Ishikawa (cell line): ENCODE measurements at regions not wholly inside any gene's neighbourhood (a gene's known extent, or its start where the extent isn't known, plus 50 kb on each side); places are given as distances from the start of the nearest gene placed in this dataset.

ENCODE experiments used
- CEBPB ChIP-seq: IDR thresholded peaks from 2 replicates; pipeline ENCODE4 v1.6.1; 2012
- CREB1 ChIP-seq: IDR thresholded peaks from 2 replicates; pipeline ENCODE4 v1.6.1; 2012; ENCODE audit warnings: low read depth
- EGR1 ChIP-seq: IDR thresholded peaks from 2 replicates; pipeline ENCODE4 v1.6.1; 2012
- EP300 ChIP-seq: IDR thresholded peaks from 2 replicates; pipeline ENCODE4 v1.6.1; 2012; ENCODE audit warnings: borderline replicate concordance
- FOXM1 ChIP-seq: IDR thresholded peaks from 2 replicates; pipeline ENCODE4 v1.6.1; 2012; ENCODE audit warnings: low read depth, borderline replicate concordance
- MAX ChIP-seq: IDR thresholded peaks from 2 replicates; pipeline ENCODE4 v1.6.1; 2012
- NFIC ChIP-seq: IDR thresholded peaks from 2 replicates; pipeline ENCODE4 v1.6.1; 2012
- RAD21 ChIP-seq: IDR thresholded peaks from 2 replicates; pipeline ENCODE4 v1.6.1; 2012; ENCODE audit warnings: low read depth
- REST ChIP-seq: IDR thresholded peaks from 2 replicates; pipeline ENCODE4 v1.6.1; 2012; ENCODE audit warnings: low read depth, mild to moderate bottlenecking
- TAF1 ChIP-seq: IDR thresholded peaks from 2 replicates; pipeline ENCODE4 v1.6.1; 2012; ENCODE audit warnings: low read depth, mild to moderate bottlenecking
- TCF12 ChIP-seq: IDR thresholded peaks from 2 replicates; pipeline ENCODE4 v1.6.1; 2012; ENCODE audit warnings: low read depth
- TEAD4 ChIP-seq: IDR thresholded peaks from 2 replicates; pipeline ENCODE4 v1.6.1; 2012
- USF1 ChIP-seq: IDR thresholded peaks from 2 replicates; pipeline ENCODE4 v1.6.1; 2012
- YY1 ChIP-seq: IDR thresholded peaks from 2 replicates; pipeline ENCODE4 v1.6.1; 2012; ENCODE audit warnings: low read depth
- ZBTB7A ChIP-seq: IDR thresholded peaks from 2 replicates; pipeline ENCODE4 v1.6.1; 2012; ENCODE audit warnings: low read depth

GRCh38 chr10:56975513-56975912 is 614.5 kb upstream of the ZWINT start:
- TF ChIP-seq TAF1 (no peak), TEAD4 (no peak), EGR1 (no peak), ZBTB7A (no peak), CEBPB (no peak), TCF12 (no peak), EP300 (no peak), REST (no peak), YY1 (no peak), RAD21 (no peak), FOXM1 (no peak), CREB1 (no peak), NFIC (no peak)

- TF ChIP-seq EGR1 (no peak), NFIC (no peak), FOXM1 (no peak), TCF12 (no peak), REST (no peak), CEBPB (no peak), TEAD4 (no peak), TAF1 (no peak), YY1 (no peak), EP300 (no peak), ZBTB7A (no peak)
Observed at GRCh38 chr10:56973766-56974165, 612.7 kb upstream of the ZWINT start.

GRCh38 chr10:56943221-56943755 is 582.2 kb upstream of the ZWINT start:
- TF ChIP-seq USF1 (no peak), NFIC (no peak), RAD21 (no peak), TAF1 (no peak), MAX (no peak), FOXM1 (no peak), ZBTB7A (no peak), EP300 (no peak), YY1 (no peak), CREB1 (no peak), TCF12 (no peak), REST (no peak), EGR1 (no peak)

GRCh38 chr10:56934515-56934914 is 573.5 kb upstream of the ZWINT start:
- TF ChIP-seq NFIC (no peak), EGR1 (no peak), ZBTB7A (no peak), TAF1 (no peak), CEBPB (no peak), FOXM1 (no peak)

GRCh38 chr10:56928714-56929113 is 567.7 kb upstream of the ZWINT start:
- no peak for TF ChIP-seq USF1
- TF ChIP-seq ZBTB7A: no peak

GRCh38 chr10:56927701-56928100 is 566.6 kb upstream of the ZWINT start:
- TF ChIP-seq ZBTB7A: no peak
